H9 (cell line): ENCODE measurements at regions not wholly inside any gene's neighbourhood (a gene's known extent, or its start where the extent isn't known, plus 50 kb on each side); places are given as distances from the start of the nearest gene placed in this dataset.

Experiments
- DNase-seq: peaks from one replicate; pipeline ENCODE4 v3.0.0-alpha.2; 2017
- H2AFZ ChIP-seq: one replicate; pipeline ENCODE4 v1.6.1; 2013; ENCODE audit warnings: mild to moderate bottlenecking, low read length, control low read depth, moderate library complexity
- H2AK5ac ChIP-seq: 2 replicates; pipeline ENCODE4 v1.6.1; 2013; ENCODE audit warnings: low read length, control low read depth, mixed read lengths; ENCODE audit not compliant: insufficient read length
- H2BK120ac ChIP-seq: one replicate; pipeline ENCODE4 v1.6.1; 2013; ENCODE audit warnings: low read depth, mild to moderate bottlenecking, low read length, control low read depth, inconsistent platforms; ENCODE audit not compliant: poor library complexity, severe bottlenecking
- H2BK12ac ChIP-seq: 2 replicates; pipeline ENCODE4 v1.6.1; 2013; ENCODE audit warnings: low read length, control low read depth, mixed read lengths, low read depth; ENCODE audit not compliant: insufficient read length
- H2BK15ac ChIP-seq: 2 replicates; pipeline ENCODE4 v1.6.1; 2013; ENCODE audit warnings: low read depth, low read length, control low read depth
- H2BK20ac ChIP-seq: one replicate; pipeline ENCODE4 v1.6.1; 2013; ENCODE audit warnings: low read depth, mild to moderate bottlenecking, low read length, control low read depth, inconsistent platforms; ENCODE audit not compliant: poor library complexity, severe bottlenecking
- H2BK5ac ChIP-seq: 2 replicates; pipeline ENCODE4 v1.6.1; 2013; ENCODE audit warnings: low read length, control low read depth, mixed read lengths; ENCODE audit not compliant: insufficient read length
- H3K14ac ChIP-seq: 2 replicates; pipeline ENCODE4 v1.6.1; 2013; ENCODE audit warnings: low read length, control low read depth; ENCODE audit not compliant: insufficient read depth
- H3K18ac ChIP-seq: 2 replicates; pipeline ENCODE4 v1.6.1; 2013; ENCODE audit warnings: low read depth, mild to moderate bottlenecking, mixed read lengths, low read length, control low read depth; ENCODE audit not compliant: insufficient read length
- H3K23ac ChIP-seq: 2 replicates; pipeline ENCODE4 v1.6.1; 2013; ENCODE audit warnings: low read length, control low read depth, mixed read lengths, low read depth; ENCODE audit not compliant: insufficient read length
- H3K23me2 ChIP-seq: 2 replicates; pipeline ENCODE4 v1.6.1; 2013; ENCODE audit warnings: low read depth, mild to moderate bottlenecking, mixed read lengths, low read length, control low read depth; ENCODE audit not compliant: insufficient read length, poor library complexity, severe bottlenecking
- H3K27ac ChIP-seq: 2 replicates; pipeline ENCODE4 v1.5.1; 2013; ENCODE audit warnings: low read length, control low read depth, mixed read lengths, low read depth; ENCODE audit not compliant: insufficient read length
- H3K27me3 ChIP-seq: 2 replicates; pipeline ENCODE4 v1.6.1; 2013; ENCODE audit warnings: low read length, control low read depth, inconsistent platforms; ENCODE audit not compliant: insufficient read depth
- H3K4ac ChIP-seq: 2 replicates; pipeline ENCODE4 v1.6.1; 2013; ENCODE audit warnings: low read depth, mild to moderate bottlenecking, control low read depth, inconsistent platforms, low read length, moderate library complexity
- H3K4me1 ChIP-seq: 2 replicates; pipeline ENCODE4 v1.6.1; 2013; ENCODE audit warnings: low read length, control low read depth, inconsistent platforms; ENCODE audit not compliant: insufficient read depth
- H3K4me2 ChIP-seq: 2 replicates; pipeline ENCODE4 v1.6.1; 2013; ENCODE audit warnings: low read length, control low read depth, mixed read lengths; ENCODE audit not compliant: insufficient read length, insufficient read depth
- H3K56ac ChIP-seq: 2 replicates; pipeline ENCODE4 v1.6.1; 2013; ENCODE audit warnings: low read depth, mild to moderate bottlenecking, mixed read lengths, low read length, control low read depth; ENCODE audit not compliant: insufficient read length
- H3K79me1 ChIP-seq: 2 replicates; pipeline ENCODE4 v1.6.1; 2013; ENCODE audit warnings: low read depth, mild to moderate bottlenecking, moderate library complexity, low read length, control low read depth, inconsistent platforms; ENCODE audit not compliant: insufficient read depth, poor library complexity, severe bottlenecking
- H3K79me2 ChIP-seq: 2 replicates; pipeline ENCODE4 v1.6.1; 2013; ENCODE audit warnings: low read length, control low read depth, inconsistent platforms; ENCODE audit not compliant: insufficient read depth
- H3K9ac ChIP-seq: 2 replicates; pipeline ENCODE4 v1.6.1; 2013; ENCODE audit warnings: low read length, control low read depth, mixed read lengths; ENCODE audit not compliant: insufficient read length; ENCODE audit errors: extremely low read depth
- H3K9me3 ChIP-seq: one replicate; pipeline ENCODE4 v1.6.1; 2013; ENCODE audit warnings: low read depth, low read length, inconsistent platforms; ENCODE audit not compliant: control insufficient read depth
- H3T11ph ChIP-seq: one replicate; pipeline ENCODE4 v1.6.1; 2013; ENCODE audit warnings: mild to moderate bottlenecking, low read length, control low read depth, inconsistent platforms
- H4K20me1 ChIP-seq: one replicate; pipeline ENCODE4 v1.6.1; 2013; ENCODE audit not compliant: control insufficient read depth, insufficient read length, insufficient read depth
- H4K5ac ChIP-seq: 2 replicates; pipeline ENCODE4 v1.6.1; 2013; ENCODE audit warnings: low read depth, mild to moderate bottlenecking, mixed read lengths, low read length, control low read depth; ENCODE audit not compliant: insufficient read length
- H4K8ac ChIP-seq: replicated peaks from 2 replicates; pipeline ENCODE4 v1.6.1; 2013; ENCODE audit warnings: low read length, control low read depth, mixed read lengths, low read depth; ENCODE audit not compliant: insufficient read length
- H4K91ac ChIP-seq: 2 replicates; pipeline ENCODE4 v1.6.1; 2013; ENCODE audit warnings: low read depth, mild to moderate bottlenecking, moderate library complexity, mixed read lengths, low read length, control low read depth; ENCODE audit not compliant: insufficient read length
- H3K27ac Mint-ChIP-seq, 3 experiments: 2 replicates in 2 of 3; 3 replicates in 1 of 3; pipeline ENCODE4 v1.8.0; 2020 to 2021; ENCODE audit warnings: mixed read lengths in 3 of 3, mild to moderate bottlenecking in 1 of 3, moderate library complexity in 1 of 3
- H3K27me3 Mint-ChIP-seq: 2 replicates; pipeline ENCODE4 v1.8.0; 2021; ENCODE audit warnings: low read depth, mild to moderate bottlenecking, moderate library complexity, mixed read lengths
- H3K36me3 Mint-ChIP-seq, 3 experiments: 2 replicates in 2 of 3; 3 replicates in 1 of 3; pipeline ENCODE4 v1.8.0; 2020 to 2021; ENCODE audit warnings: low read depth in 3 of 3, mixed read lengths in 3 of 3; ENCODE audit not compliant: insufficient read depth in 1 of 3
- H3K4me1 Mint-ChIP-seq, 2 experiments: 2 replicates each; pipeline ENCODE4 v1.8.0; 2020; ENCODE audit warnings: mixed read lengths in 2 of 2
- H3K4me3 Mint-ChIP-seq, 2 experiments: 2 replicates in 1 of 2; 3 replicates in 1 of 2; pipeline ENCODE4 v1.8.0; 2020 to 2021; ENCODE audit warnings: mild to moderate bottlenecking in 2 of 2, mixed read lengths in 2 of 2, moderate library complexity in 1 of 2
- H3K9me3 Mint-ChIP-seq, 2 experiments: 2 replicates in 1 of 2; 3 replicates in 1 of 2; pipeline ENCODE4 v1.8.0; 2020; ENCODE audit warnings: mild to moderate bottlenecking in 2 of 2, mixed read lengths in 2 of 2, moderate library complexity in 1 of 2
- CTCF ChIP-seq: fragments of 200-600 bp; sonication (generic); conservative IDR thresholded peaks from 3 replicates; pipeline ENCODE4 v1.8.0; 2021; ENCODE audit warnings: antibody characterized with exemption, mild to moderate bottlenecking
- WGBS: extraction: QIAGEN DNeasy Blood & Tissue Kit; methylation state at CpG from one replicate; pipeline ENCODE4 v1.1.7; 2013; ENCODE audit warnings: missing lambda C conversion rate, low lambda C conversion rate, mixed read lengths; ENCODE audit not compliant: insufficient read length; ENCODE audit errors: extremely low coverage; 5-methylcytosine and 5-hydroxymethylcytosine counted together

DNA sequence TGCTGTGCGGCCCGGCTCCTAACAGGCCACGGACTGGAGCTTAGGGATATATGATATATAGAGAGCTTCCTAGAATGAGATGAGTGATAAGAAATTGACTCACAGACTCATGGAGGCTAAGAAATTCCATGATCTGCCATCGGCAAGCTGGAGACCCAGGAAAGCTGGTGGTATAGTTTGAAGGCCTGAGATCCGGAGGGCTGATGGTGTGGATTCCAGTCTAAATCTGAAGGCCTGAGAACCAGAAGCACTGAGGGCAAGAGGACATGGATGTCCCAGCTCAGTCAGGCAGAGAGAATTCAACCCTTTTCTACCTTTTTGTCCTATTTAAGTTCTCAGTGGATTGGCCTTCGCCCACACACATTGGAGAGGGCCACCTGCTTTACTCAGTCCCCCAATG, 564.8 kb downstream of the TBC1D22A start:
- TF ChIP-seq CTCF = no peak
- H3K56ac ChIP-seq = no peak overlapping the region
- H3K27me3 ChIP-seq = no peaks in the 10 kb centered on the region
- Mint-ChIP-seq H3K27me3 (peaks cover 11% of the 10 kb centered on the region), H3K27ac (no peak overlapping the region), H3K9me3 (peaks cover 63 to 73% of the 10 kb centered on the region in 2 experiments), H3K4me1 (no peaks in the 10 kb centered on the region), H3K4me3 (no peak overlapping the region), H3K36me3 (peaks cover 12 to 44% (median 21%) of the 10 kb centered on the region in 3 experiments)
- no peaks in the 10 kb centered on the region for H4K20me1 ChIP-seq
- no peak overlapping the region for H3K14ac ChIP-seq
- no peak overlapping the region for H3K23ac ChIP-seq
- no peak overlapping the region for H3K27ac ChIP-seq
- H4K8ac ChIP-seq = no peak overlapping the region
- H2AFZ ChIP-seq = no peak overlapping the region
- H3K9me3 ChIP-seq = peaks cover 92% of the 10 kb centered on the region
- H3K79me1 ChIP-seq = no peaks in the 10 kb centered on the region
- no peak overlapping the region for H3K4ac ChIP-seq
- H2BK12ac ChIP-seq = no peak overlapping the region
- H2AK5ac ChIP-seq = no peak overlapping the region
- H3K18ac ChIP-seq = no peak overlapping the region
- H3K9ac ChIP-seq = no peak overlapping the region
- no peak overlapping the region for H3K4me2 ChIP-seq
- no peak overlapping the region for H4K91ac ChIP-seq
- no peak for DNase-seq
- H3K4me1 ChIP-seq = no peaks in the 10 kb centered on the region
- no peak overlapping the region for H3T11ph ChIP-seq
- H2BK120ac ChIP-seq = no peak overlapping the region
- no peaks in the 10 kb centered on the region for H3K23me2 ChIP-seq
- no peak overlapping the region for H2BK5ac ChIP-seq
- H3K79me2 ChIP-seq = no peaks in the 10 kb centered on the region
- no peak overlapping the region for H2BK15ac ChIP-seq
- H2BK20ac ChIP-seq = no peak overlapping the region
- WGBS = no CpG with 5 or more reads among the region's 6 CpGs
- no peak overlapping the region for H4K5ac ChIP-seq
